HL-60 (cell line): ENCODE measurements at regions not wholly inside any gene's neighbourhood (a gene's known extent, or its start where the extent isn't known, plus 50 kb on each side); places are given as distances from the start of the nearest gene placed in this dataset.

Experiments used
- CTCF ChIP-seq: IDR thresholded peaks from one replicate; pipeline ENCODE4 v1.5.1; 2011; ENCODE audit warnings: low read length, control low read depth, inconsistent platforms; ENCODE audit not compliant: insufficient read depth
- POLR2AphosphoS5 ChIP-seq: IDR thresholded peaks from 2 replicates; pipeline ENCODE4 v1.6.1; 2012; ENCODE audit warnings: low read depth
- REST ChIP-seq: IDR thresholded peaks from 2 replicates; pipeline ENCODE4 v1.6.1; 2012; ENCODE audit warnings: low read depth; ENCODE audit not compliant: insufficient replicate concordance
- SPI1 ChIP-seq: IDR thresholded peaks from 2 replicates; pipeline ENCODE4 v1.6.1; 2012; ENCODE audit warnings: low read depth, mild to moderate bottlenecking, borderline replicate concordance

- TF ChIP-seq CTCF (no peak), REST (no peak), POLR2AphosphoS5 (no peak), SPI1 (no peak)
These were observed 391.9 kb downstream of the CD109 start for GRCh38 chr6:74087899-74088298.
